HG03103 (cell line): ENCODE measurements at regions not wholly inside any gene's neighbourhood (a gene's known extent, or its start where the extent isn't known, plus 50 kb on each side); places are given as distances from the start of the nearest gene placed in this dataset.

Experiments
- ATAC-seq: cut with Tn5 transposase; IDR thresholded peaks from one replicate; pipeline ENCODE4 v1.9.1; 2021; ENCODE audit warnings: low read depth; ENCODE audit not compliant: unreplicated experiment

DNA sequence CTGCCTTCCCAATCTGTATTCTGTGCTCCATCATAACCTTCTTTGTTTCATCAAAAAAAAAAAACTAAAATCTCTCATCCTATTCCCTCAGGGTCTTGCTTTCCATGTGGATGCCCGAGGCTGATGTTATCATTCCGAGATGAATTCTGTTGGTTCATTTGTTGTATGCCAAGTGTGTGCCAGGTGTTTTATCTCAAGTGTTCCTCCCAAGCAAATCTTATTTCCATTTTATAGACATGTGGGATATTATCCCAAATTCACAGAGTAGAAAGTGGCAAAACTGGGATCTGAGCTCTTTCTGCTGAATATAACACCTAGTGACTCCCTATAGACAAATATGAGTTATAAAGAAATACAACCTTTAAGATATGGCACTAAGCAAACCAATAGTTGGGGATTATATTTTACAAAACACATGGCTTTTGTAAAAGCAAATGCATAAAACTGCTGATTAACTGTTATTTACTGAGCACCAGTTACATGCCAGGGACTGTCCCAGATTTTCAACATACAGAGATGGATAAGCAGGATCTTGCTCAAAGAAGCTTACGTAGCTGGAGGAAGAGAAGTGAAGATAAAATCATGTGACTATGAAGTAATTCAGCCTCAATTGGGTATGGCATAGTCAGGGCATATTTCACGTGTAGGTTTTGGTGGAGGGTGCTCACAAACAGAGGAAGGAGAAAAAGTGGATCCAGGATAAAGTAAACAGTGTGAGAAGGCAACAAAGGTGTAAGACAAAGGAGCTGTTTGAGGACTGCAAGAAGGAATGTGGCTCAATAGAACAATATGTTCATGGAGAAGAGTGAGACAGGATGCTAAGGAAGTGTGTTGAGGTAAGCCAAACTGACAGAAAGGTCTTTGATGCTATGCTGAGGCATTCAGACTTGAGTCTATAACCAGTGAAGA, 143.3 kb upstream of the ADAMTSL1 start:
- ATAC-seq, result no peak

DNA sequence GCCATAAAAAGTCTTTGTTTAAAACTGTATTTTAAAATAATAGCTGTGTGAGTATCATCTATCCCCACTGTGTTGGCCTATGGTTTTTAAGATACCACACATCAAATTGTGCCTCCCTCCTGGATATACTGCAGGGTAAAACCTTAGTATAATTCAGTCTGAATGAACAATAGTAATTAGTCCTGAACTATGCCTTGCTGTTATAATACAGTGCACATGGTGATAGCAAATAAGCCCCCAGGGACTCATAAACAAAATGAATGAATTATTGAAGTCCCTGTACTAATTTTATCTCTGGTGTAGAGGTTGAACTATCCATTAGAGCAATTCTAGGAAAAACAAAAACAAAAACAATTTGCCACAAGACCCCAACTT, 142.7 kb upstream of the ADAMTSL1 start:
- no peak for ATAC-seq

DNA sequence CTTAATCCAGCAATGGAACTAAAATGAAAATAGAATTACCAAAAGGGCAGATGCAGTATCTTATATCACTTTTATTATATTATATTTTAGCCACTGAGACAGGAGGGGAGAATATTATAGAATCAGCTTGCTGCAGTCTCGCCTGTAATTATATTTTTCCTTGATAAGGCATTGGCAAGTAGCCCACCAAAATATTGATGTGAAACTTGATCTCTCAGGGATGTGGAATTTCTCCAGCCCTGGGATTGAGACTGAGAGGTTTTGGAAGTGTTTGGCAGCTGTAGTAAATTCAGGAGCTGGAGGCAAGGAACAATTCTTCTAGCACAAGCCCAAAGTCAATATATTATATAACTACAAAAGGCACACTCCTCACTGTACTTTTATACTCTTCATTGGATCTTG, 142.1 kb upstream of the ADAMTSL1 start:
- ATAC-seq, result no peak

DNA sequence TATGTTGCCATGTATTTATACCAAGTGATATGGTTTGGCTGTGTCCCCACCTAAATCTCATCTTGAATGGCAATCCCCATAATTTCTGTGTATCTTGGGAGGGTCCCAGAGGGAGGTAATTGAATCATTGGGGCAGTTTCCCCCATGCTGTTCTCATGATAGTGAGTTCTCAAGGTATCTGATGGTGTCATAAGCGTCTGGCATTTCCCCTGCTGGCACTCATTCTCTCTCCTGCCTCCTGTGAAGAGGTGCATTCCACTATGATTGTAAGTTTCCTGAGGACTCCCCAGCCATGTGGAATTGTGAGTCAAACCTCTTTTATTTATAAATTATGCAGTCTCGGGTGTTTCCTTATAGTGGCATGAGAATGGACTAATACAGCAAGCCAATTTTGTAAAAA, 140.8 kb upstream of the ADAMTSL1 start:
- ATAC-seq, result no peak

DNA sequence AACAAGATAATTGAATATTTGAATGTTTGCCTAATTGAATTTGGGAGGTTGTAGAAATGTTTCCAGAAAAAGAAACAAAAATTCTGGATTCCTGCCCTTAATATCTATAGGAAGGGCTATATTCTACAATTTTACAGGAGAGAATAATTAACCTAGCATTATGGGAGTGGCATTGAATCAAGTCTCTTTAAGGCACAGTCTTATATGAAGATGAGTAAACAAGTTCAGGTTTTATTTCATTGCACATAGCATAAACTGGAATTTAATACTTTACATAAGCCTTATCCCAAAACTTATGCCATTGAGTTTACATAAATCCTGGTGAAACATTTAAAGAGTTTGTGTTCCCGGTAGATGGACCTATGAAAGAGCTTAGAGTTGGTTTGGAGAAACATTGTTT, 138.1 kb upstream of the ADAMTSL1 start:
- no peak for ATAC-seq

DNA sequence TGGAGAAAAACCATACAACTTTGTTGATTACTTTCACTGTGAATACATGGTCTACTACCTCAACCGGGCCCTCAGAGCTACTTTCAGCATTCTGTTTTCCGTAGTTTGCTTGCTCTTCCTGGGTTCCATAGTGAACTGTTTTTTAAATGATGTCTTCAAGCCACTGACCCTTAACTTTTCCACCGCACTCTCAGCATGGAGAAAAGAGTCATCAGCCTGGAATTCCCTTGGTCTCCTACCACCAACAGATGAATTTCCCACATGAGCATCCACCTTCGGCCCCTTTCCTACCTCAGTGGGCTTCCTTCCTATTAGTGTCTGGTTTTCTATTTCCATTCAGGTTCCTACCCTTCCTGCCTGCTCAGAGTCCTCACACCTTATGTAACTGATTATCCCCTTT, 135.9 kb upstream of the ADAMTSL1 start:
- no peak for ATAC-seq

DNA sequence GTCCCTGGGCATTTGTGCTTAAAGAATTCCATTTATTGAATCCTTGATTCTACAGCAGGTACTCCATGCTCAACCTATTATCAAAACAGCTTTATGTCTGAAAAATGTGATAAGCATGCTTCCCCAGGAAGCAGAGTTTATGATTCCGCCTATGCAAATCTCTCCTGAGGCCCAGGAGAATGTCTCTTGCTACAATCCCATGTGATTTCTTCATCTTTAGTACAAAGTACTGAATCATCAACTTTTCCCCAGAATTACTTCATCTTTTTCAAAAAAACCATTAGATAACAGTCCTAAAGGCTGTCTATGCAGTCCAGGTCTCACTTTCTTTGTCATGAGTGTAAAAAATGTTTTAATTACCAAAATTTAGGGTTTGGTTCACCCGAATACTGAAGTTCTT, 130.2 kb upstream of the ADAMTSL1 start:
- ATAC-seq, result no peak

DNA sequence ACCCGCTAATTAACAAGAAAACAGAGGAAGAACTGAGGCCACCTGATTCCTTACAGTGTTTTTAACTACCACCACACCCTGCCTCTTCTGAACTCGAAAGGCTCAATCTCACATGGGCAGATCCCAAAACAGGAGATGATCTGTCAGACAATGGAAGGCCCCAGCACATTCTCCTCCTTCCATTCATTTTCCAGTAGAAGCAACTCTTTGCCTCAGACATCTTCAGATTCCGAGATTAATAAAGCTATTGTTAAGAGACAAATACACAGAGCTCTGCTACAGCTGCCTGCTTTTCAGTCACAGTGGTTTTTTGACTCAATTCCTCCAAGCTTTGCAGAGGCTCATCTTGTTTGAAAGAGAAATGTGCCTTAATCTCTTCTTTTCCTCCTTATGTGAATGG, 127.2 kb upstream of the ADAMTSL1 start:
- ATAC-seq, result no peak

DNA sequence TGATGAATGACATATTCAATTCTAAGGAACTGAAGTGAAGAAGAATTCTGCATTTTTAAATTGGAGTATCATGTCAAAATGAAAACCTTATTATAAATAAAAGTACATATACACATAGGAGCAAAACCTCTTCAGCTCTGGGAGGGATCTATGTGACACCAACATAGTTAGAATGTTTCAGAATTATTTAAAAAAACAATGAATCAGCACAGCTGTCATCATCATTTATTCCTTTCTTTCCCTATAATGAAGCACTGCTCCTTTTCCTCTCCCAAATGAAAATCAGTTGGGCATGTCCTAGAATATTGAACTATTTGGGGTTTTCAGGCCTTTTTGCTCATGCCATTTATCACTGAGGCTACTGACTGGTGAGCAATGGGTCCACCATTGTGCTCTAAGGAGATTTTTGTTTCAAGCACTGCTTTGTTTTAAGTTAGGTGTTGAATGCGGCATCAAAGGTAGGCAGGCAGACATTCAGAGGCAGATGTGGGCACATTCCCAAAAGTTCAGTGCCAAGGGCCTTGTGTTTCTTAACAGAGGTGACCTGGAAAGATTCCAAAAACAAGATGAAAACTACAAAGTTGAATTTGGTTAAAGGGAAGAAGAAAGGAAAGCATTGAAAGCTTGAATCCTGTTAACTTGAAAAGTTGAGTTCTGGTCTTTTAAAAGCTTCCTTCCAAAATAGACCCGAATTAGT, 126.4 kb upstream of the ADAMTSL1 start:
- no peak for ATAC-seq

DNA sequence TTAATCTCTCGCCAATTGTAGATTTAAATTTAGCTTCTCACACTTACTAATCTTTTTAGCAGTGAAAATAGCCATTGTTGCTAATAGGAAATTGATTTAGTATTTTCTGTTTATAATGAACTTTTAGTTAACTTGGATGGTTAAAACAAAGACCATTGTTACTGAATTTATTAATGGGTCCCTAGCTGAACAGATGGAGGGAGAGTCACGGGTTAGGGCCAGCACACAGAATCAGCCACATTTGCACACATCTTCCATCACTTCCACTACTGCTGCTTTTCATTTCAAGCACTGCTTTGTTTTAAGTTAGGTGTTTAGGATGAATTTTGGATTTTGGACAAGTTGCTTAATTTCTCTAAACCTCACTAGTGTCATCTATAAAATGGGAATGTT, 125.9 kb upstream of the ADAMTSL1 start:
- ATAC-seq, result no peak

DNA sequence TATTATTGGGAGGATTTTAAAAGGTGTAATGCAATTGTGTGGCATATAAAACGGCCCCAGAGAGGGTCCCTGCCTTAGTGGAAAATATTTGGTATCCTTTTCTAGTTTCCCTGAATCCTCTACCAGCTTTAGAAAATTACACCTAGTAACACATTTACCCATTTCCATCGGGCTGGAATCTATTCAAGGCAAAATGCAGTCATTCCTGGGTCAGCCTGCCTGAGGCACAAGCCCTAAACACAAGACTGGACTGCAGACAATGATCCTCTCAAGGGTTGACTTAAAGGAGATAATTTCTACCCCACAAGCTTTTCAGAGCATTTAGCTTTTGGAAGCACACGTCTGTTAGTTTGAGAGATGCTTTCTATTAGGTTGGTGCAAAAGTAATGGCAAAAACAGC, 124.4 kb upstream of the ADAMTSL1 start:
- ATAC-seq, result no peak

DNA sequence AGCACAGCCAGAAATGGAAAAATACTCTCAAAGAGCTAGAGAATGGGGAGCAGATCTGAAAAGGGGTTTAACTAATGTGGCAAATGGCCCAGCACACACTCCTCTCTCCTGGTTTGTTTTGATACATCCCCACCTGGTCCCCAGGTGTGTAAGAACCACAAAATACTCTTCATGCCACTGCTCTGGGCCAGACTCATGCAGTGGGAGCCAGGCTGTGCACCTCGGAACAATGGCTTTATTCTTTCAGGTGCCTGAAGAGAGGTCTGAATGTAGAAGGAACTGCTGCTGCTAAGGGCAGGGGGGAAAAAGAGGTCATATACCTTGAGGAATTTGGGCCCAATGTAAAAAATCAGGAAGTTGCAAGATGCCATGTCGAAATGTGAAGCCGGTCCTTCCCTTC, 123.9 kb upstream of the ADAMTSL1 start:
- no peak for ATAC-seq

DNA sequence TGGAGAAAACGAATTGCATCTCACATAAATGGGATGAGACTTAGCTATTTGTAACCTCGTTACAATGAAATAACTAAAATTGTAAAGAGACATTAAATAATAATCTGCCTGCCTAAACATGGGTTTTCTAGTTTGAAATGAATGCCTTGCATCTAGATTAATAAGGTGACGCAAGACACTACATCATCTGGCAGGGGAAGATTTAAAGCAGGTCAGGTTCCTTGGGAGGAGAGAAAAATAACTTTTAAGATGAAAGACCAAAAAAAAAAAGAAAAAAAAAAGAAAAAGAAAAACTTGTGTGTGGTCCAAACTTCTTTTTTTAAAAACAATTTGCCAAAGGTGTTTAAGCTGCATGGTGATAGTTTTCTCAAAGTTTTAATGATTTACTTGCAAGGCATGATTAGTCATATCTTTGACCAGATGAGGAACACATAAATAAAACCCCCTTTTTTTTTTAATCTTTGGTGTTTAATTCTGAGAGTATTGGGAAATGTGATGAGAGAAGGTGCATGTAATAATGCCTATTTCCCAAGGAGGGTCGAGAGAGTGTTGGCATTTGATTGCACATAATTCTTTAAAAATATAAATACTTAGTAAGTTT, 122.9 kb upstream of the ADAMTSL1 start:
- no peak for ATAC-seq

DNA sequence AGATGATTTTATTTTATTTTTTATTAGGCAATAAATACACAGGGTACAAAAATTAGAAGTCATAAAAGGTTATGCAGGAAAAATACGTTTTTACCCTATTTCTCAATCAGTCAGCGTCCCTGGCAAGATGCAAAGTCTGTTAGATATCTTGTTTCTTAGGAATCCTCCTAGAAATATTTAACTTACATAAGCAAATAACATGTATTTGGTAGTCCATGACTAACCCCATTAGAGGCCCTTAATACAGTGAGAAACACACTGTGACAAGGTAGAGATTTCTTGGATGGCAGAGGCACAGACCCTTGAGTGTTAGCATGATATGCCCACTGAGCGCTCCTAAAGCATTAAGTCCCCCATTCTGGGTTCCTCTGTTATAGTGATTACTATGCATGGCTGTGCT, 121.2 kb upstream of the ADAMTSL1 start:
- ATAC-seq, result no peak

DNA sequence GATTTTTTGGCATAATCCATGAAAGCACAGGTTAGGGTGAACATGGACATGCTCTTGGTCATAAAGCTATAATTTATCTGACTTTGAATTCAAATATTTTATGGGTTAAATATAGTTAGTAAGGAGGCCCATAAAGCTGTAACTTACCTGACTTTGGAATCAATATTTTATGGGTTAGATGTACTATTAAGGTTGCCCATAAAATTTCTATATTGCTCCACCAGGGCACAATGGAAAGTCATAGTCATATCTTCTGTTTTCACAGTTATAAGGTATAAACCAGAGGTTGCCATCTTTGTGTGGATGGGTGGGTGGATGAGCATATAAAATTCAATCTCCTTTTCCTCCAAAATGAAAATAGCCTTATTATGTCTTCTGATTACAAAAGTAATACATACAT, 120.5 kb upstream of the ADAMTSL1 start:
- no peak for ATAC-seq

DNA sequence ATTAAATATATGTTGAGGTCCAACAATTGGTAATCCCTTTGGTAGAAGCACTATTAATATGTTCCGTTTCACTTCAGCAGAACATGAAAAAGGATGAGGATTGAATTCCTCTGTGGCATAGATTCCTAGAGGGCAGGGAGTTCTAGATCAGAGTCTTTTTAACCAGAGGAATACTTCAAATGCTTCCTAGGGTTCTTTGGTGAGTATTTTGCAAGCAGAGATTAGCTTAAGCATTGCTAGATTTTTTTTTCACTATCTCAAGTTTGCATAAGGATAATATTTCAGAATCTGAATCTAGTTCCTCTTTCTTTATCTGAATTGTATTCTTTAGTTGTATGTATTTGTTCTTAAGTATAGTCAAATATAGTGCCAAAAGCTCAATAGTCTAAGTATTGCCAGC, 116.6 kb upstream of the ADAMTSL1 start:
- no peak for ATAC-seq

DNA sequence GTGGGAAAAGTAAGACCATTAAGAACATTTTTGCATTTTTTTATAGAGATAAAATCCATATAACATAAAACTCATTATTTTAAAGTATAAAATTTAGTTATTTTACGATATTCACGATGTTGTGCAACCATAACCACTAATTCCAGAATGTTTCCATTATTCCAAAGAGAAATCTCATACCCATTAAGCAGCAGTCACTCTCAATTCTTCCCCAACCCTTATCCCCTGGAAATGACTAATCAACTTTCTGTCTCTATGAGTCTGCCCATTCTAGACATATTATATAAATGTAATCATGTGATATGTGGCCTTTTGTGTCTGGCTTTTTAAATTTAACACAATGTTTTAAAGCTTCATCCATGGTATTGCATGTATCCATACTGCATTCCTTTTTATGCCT, 115.6 kb upstream of the ADAMTSL1 start:
- ATAC-seq, result no peak

DNA sequence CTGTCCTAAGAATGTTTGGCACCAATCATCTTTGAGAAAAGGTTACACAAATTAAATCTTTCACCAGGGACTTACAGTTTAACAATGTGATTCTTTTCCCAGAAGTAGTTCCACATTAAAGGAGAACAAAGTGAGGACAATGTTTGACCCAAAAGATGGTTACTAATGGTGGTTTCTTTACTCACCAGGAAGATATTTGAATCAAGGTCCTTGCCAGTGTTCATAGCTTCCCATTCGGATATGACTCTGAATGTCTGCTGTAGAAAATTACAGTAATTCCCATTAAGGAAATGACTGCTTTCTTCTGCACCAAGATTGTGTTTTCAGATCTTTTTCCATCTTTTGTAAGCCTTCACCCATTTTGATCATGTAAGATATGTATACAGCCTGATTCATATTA, 114.6 kb upstream of the ADAMTSL1 start:
- no peak for ATAC-seq

DNA sequence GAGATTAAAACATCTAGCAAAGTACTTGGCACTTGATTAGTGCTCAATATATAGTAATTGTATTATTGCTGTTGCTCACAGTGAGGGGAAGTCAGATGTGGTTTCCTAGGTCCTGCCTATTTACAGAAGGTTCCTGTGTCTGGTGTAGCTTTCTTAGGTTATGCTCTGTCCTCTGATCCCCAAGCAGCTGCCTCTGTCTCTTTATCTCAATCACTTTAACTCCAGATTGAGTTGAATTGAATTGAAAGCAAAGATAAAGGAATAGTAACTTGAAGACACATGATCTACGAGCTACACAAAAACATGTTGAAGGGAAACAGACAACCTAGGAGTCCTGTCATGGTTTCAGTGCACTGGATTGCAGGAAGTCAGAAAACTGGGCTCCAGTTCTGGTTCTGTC, 113.9 kb upstream of the ADAMTSL1 start:
- ATAC-seq, result no peak

DNA sequence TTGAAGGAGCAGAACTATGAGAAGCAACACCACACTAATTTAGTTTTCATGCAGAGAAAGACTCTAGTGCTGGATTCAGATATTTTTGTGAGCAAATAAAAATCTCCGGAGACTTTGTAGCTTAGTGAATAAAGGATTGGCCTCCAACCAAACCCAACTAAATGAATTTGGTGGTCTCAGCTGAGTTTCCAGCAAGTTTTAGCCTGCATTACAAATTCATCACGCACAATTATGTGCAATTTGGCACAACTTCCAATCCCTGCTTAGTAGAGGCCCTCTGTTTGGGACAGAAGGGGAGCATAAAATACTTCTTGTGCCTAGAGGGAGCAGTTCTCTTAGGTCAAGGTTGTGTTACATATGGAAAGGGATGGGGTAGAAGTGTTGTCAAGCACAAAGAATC, 112.3 kb upstream of the ADAMTSL1 start:
- no peak for ATAC-seq

DNA sequence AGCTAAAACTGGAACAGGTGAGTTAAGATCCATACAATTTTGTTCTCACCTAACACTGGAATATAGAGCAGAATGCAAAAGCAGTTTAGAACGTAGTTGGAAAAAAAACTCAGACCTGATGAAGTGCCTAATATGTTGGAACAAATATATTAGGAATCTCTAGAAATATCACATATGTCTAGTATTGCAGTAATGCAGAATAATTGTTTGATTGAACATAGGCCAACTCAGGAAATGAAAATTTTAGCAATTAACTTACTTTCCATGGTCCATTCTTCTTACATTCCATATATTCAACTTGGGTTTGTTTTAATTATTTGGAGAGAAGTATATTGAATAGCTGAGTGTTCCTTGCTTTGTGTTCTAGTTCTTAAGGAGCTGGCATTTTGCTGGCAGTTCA, 111.8 kb upstream of the ADAMTSL1 start:
- no peak for ATAC-seq
